Endodermal cell (in vitro differentiated cells): ENCODE measurements at regions not wholly inside any gene's neighbourhood (a gene's known extent, or its start where the extent isn't known, plus 50 kb on each side); places are given as distances from the start of the nearest gene placed in this dataset.

Experiments
- DNase-seq: peaks from one replicate; pipeline ENCODE4 v3.0.0-alpha.2; 2017
- H3K27ac ChIP-seq: 2 replicates; pipeline ENCODE4 v1.5.1; 2013; ENCODE audit warnings: mild to moderate bottlenecking, low read depth, low read length, moderate library complexity
- H3K27me3 ChIP-seq: 2 replicates; pipeline ENCODE4 v1.6.1; 2013; ENCODE audit warnings: mild to moderate bottlenecking, low read length, moderate library complexity; ENCODE audit not compliant: insufficient read depth, control insufficient read depth, poor library complexity, severe bottlenecking
- H3K36me3 ChIP-seq: 2 replicates; pipeline ENCODE4 v1.7.0; 2013; ENCODE audit warnings: mild to moderate bottlenecking, low read length, moderate library complexity; ENCODE audit not compliant: control insufficient read depth, insufficient read depth
- H3K4me1 ChIP-seq: one replicate; pipeline ENCODE4 v1.7.0; 2013; ENCODE audit warnings: low read length; ENCODE audit not compliant: control insufficient read depth, insufficient read depth
- H3K4me3 ChIP-seq: 2 replicates; pipeline ENCODE4 v1.5.1; 2013; ENCODE audit warnings: mild to moderate bottlenecking, low read length, moderate library complexity
- H3K9ac ChIP-seq: 2 replicates; pipeline ENCODE4 v1.6.1; 2013; ENCODE audit warnings: mild to moderate bottlenecking, low read length, moderate library complexity; ENCODE audit not compliant: poor library complexity, severe bottlenecking; ENCODE audit errors: extremely low read depth
- H3K9me3 ChIP-seq: 2 replicates; pipeline ENCODE4 v1.6.1; 2013; ENCODE audit warnings: mild to moderate bottlenecking, low read length, moderate library complexity; ENCODE audit not compliant: control insufficient read depth
- H3K27ac Mint-ChIP-seq: 2 replicates; pipeline ENCODE4 v1.8.0; 2020; ENCODE audit warnings: mixed read lengths
- H3K27me3 Mint-ChIP-seq: 2 replicates; pipeline ENCODE4 v1.8.0; 2021; ENCODE audit warnings: mild to moderate bottlenecking, mixed read lengths; ENCODE audit not compliant: insufficient read depth
- H3K36me3 Mint-ChIP-seq: 2 replicates; pipeline ENCODE4 v1.8.0; 2020; ENCODE audit warnings: low read depth, mixed read lengths
- H3K4me1 Mint-ChIP-seq: 2 replicates; pipeline ENCODE4 v1.8.0; 2020; ENCODE audit warnings: mixed read lengths
- H3K4me3 Mint-ChIP-seq: 2 replicates; pipeline ENCODE4 v1.8.0; 2020; ENCODE audit warnings: mild to moderate bottlenecking, moderate library complexity, mixed read lengths
- H3K9me3 Mint-ChIP-seq: 2 replicates; pipeline ENCODE4 v1.8.0; 2020; ENCODE audit warnings: mild to moderate bottlenecking, mixed read lengths
- WGBS, 2 experiments: methylation state at CpG; one replicate each; pipeline versions ENCODE4 v1.1.5 to v1.1.7; 2013; ENCODE audit warnings: missing lambda C conversion rate in 2 of 2, mixed read lengths in 1 of 2; ENCODE audit not compliant: insufficient coverage in 1 of 2, insufficient read length in 1 of 2; 5-methylcytosine and 5-hydroxymethylcytosine counted together
- TF ChIP-seq, protein P1 (sequence below): fragments of 200-600 bp; sonication (generic); conservative IDR thresholded peaks from 2 replicates; pipeline ENCODE4 v1.5.0; 2021; ENCODE audit warnings: antibody characterized with exemption, mild to moderate bottlenecking

GRCh38 chr4:186948361-186949242 is 224.9 kb upstream of the FAT1 start:
- Histone ChIP-seq H3K9ac (no peak overlapping the region), H3K9me3 (no peaks in the 10 kb centered on the region), H3K36me3 (no peaks in the 10 kb centered on the region), H3K27ac (no peak overlapping the region), H3K4me3 (no peak overlapping the region), H3K4me1 (no peaks in the 10 kb centered on the region), H3K27me3 (no peaks in the 10 kb centered on the region)
- 62 to 69% methylated on average over 7 to 14 of the region's 14 CpGs for WGBS, 2 experiments
- peak; percentile 87 for DNase-seq
- H3K27me3 Mint-ChIP-seq: peaks cover 2% of the 10 kb centered on the region
- H3K36me3 Mint-ChIP-seq: no peaks in the 10 kb centered on the region
- H3K4me1 Mint-ChIP-seq: peaks cover 7% of the 10 kb centered on the region
- no peaks in the 10 kb centered on the region for H3K9me3 Mint-ChIP-seq
- H3K4me3 Mint-ChIP-seq: no peak overlapping the region
- no peak overlapping the region for H3K27ac Mint-ChIP-seq
- TF ChIP-seq, protein P1, sequence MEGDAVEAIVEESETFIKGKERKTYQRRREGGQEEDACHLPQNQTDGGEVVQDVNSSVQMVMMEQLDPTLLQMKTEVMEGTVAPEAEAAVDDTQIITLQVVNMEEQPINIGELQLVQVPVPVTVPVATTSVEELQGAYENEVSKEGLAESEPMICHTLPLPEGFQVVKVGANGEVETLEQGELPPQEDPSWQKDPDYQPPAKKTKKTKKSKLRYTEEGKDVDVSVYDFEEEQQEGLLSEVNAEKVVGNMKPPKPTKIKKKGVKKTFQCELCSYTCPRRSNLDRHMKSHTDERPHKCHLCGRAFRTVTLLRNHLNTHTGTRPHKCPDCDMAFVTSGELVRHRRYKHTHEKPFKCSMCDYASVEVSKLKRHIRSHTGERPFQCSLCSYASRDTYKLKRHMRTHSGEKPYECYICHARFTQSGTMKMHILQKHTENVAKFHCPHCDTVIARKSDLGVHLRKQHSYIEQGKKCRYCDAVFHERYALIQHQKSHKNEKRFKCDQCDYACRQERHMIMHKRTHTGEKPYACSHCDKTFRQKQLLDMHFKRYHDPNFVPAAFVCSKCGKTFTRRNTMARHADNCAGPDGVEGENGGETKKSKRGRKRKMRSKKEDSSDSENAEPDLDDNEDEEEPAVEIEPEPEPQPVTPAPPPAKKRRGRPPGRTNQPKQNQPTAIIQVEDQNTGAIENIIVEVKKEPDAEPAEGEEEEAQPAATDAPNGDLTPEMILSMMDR: peak; percentile 80

GRCh38 chr4:186949847-186950246 is 226.2 kb upstream of the FAT1 start:
- H3K4me1 Mint-ChIP-seq: peaks cover 7% of the 10 kb centered on the region
- H3K4me3 Mint-ChIP-seq: no peak overlapping the region
- H3K27me3 Mint-ChIP-seq: peaks cover 2% of the 10 kb centered on the region
- TF ChIP-seq, protein P1: no peak
- Histone ChIP-seq H3K9ac (no peak overlapping the region), H3K9me3 (no peaks in the 10 kb centered on the region), H3K27me3 (no peaks in the 10 kb centered on the region), H3K4me1 (no peaks in the 10 kb centered on the region), H3K27ac (no peak overlapping the region), H3K4me3 (no peak overlapping the region), H3K36me3 (no peaks in the 10 kb centered on the region)
- no peak overlapping the region for H3K27ac Mint-ChIP-seq
- no peaks in the 10 kb centered on the region for H3K36me3 Mint-ChIP-seq
- 79 to 100% methylated on average over 3 to 6 of the region's 6 CpGs for WGBS, 2 experiments
- DNase-seq: no peak
- no peaks in the 10 kb centered on the region for H3K9me3 Mint-ChIP-seq

GRCh38 chr4:186952709-186953108 is 229.1 kb upstream of the FAT1 start:
- H3K36me3 Mint-ChIP-seq: no peaks in the 10 kb centered on the region

More at GRCh38 chr4:186952709-186953108, 229.1 kb upstream of the FAT1 start:
- DNase-seq: no peak
- Mint-ChIP-seq H3K4me3 (no peak overlapping the region), H3K9me3 (no peaks in the 10 kb centered on the region), H3K27ac (no peak overlapping the region), H3K4me1 (peaks cover 2% of the 10 kb centered on the region), H3K27me3 (no peaks in the 10 kb centered on the region)
- TF ChIP-seq, protein P1: no peak
- Histone ChIP-seq H3K36me3 (no peaks in the 10 kb centered on the region), H3K9ac (no peak overlapping the region), H3K4me1 (no peaks in the 10 kb centered on the region), H3K27me3 (no peaks in the 10 kb centered on the region), H3K27ac (no peak overlapping the region), H3K4me3 (no peak overlapping the region), H3K9me3 (no peaks in the 10 kb centered on the region)
- WGBS, 2 experiments: 90 to 100% methylated on average over 2 to 3 of the region's 3 CpGs
